Ishikawa (cell line): ENCODE measurements at regions not wholly inside any gene's neighbourhood (a gene's known extent, or its start where the extent isn't known, plus 50 kb on each side); places are given as distances from the start of the nearest gene placed in this dataset.

Source experiments
- FOXM1 ChIP-seq: IDR thresholded peaks from 2 replicates; pipeline ENCODE4 v1.6.1; 2012; ENCODE audit warnings: low read depth, borderline replicate concordance
- TF ChIP-seq, protein P1 (sequence below): IDR thresholded peaks from 2 replicates; pipeline ENCODE4 v1.6.1; 2012; ENCODE audit warnings: low read depth, mild to moderate bottlenecking
- TF ChIP-seq, protein P2 (sequence below): IDR thresholded peaks from 2 replicates; pipeline ENCODE4 v1.6.1; 2012

DNA sequence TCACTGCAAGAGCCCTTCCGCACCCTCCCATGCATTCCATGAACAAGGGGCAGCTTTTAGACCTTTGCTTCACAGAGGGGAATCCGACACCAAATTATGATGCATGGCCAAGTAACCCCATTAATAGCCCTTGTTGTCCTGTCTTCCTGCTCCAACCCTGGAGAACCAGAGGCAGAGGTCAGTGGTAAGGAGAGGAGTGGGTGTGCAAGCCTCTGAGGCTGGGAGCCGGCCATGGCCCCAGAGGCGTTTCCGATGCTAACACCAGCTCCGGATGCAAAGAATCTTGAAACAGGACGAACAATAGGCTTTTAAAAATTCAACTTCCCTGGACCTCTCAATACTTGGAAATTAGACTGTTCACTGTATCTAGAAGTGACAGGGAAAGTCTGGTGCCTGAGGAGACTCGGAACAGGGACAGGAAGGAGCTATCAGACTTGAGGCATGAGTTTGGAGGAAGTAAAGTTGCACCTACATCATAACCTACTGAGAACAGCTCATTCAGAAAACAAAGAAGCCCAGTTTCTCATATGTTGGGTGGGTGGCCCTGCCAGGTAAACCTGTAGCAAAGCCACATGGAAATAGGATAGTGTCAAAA lies 101.2 kb upstream of the ERG start:
- TF ChIP-seq, protein P1, sequence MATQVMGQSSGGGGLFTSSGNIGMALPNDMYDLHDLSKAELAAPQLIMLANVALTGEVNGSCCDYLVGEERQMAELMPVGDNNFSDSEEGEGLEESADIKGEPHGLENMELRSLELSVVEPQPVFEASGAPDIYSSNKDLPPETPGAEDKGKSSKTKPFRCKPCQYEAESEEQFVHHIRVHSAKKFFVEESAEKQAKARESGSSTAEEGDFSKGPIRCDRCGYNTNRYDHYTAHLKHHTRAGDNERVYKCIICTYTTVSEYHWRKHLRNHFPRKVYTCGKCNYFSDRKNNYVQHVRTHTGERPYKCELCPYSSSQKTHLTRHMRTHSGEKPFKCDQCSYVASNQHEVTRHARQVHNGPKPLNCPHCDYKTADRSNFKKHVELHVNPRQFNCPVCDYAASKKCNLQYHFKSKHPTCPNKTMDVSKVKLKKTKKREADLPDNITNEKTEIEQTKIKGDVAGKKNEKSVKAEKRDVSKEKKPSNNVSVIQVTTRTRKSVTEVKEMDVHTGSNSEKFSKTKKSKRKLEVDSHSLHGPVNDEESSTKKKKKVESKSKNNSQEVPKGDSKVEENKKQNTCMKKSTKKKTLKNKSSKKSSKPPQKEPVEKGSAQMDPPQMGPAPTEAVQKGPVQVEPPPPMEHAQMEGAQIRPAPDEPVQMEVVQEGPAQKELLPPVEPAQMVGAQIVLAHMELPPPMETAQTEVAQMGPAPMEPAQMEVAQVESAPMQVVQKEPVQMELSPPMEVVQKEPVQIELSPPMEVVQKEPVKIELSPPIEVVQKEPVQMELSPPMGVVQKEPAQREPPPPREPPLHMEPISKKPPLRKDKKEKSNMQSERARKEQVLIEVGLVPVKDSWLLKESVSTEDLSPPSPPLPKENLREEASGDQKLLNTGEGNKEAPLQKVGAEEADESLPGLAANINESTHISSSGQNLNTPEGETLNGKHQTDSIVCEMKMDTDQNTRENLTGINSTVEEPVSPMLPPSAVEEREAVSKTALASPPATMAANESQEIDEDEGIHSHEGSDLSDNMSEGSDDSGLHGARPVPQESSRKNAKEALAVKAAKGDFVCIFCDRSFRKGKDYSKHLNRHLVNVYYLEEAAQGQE = no peak
- no peak for TF ChIP-seq FOXM1
- TF ChIP-seq, protein P2, sequence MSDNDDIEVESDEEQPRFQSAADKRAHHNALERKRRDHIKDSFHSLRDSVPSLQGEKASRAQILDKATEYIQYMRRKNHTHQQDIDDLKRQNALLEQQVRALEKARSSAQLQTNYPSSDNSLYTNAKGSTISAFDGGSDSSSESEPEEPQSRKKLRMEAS = no peak
